SU-DHL-6 (cell line): ENCODE measurements at regions not wholly inside any gene's neighbourhood (a gene's known extent, or its start where the extent isn't known, plus 50 kb on each side); places are given as distances from the start of the nearest gene placed in this dataset.

ENCODE experiments used
- H2AFZ ChIP-seq: fragments of 200-600 bp; sonication (generic); 2 replicates; pipeline ENCODE4 v1.6.1; 2014; ENCODE audit warnings: low read depth, mild to moderate bottlenecking, moderate library complexity, mixed read lengths, antibody characterized with exemption, low read length; ENCODE audit not compliant: severe bottlenecking
- H3F3A ChIP-seq: fragments of 200-600 bp; shearing (Covaris generic); 2 replicates; pipeline ENCODE4 v1.6.0; 2016; ENCODE audit warnings: antibody characterized with exemption, mild to moderate bottlenecking; ENCODE audit not compliant: insufficient read depth
- H3K27ac ChIP-seq: fragments of 200-600 bp; sonication (generic); 2 replicates; pipeline ENCODE4 v1.5.1; 2016; ENCODE audit warnings: low read depth, mild to moderate bottlenecking, low read length, moderate library complexity, mixed read lengths
- H3K27me3 ChIP-seq: fragments of 200-600 bp; sonication (generic), shearing (Covaris generic); 2 replicates; pipeline ENCODE4 v1.6.0; 2014; ENCODE audit warnings: mild to moderate bottlenecking, low read length
- H3K36me3 ChIP-seq: fragments of 200-600 bp; sonication (generic); 2 replicates; pipeline ENCODE4 v1.6.1; 2014; ENCODE audit warnings: mild to moderate bottlenecking, low read length, mixed read lengths
- H3K4me2 ChIP-seq: fragments of 300-600, 200-600 bp; shearing (Covaris generic), sonication (generic); 2 replicates; pipeline ENCODE4 v1.6.0; 2014; ENCODE audit warnings: low read length, low read depth, mild to moderate bottlenecking; ENCODE audit not compliant: poor library complexity, severe bottlenecking
- H3K4me3 ChIP-seq: fragments of 200-600 bp; sonication (generic); 2 replicates; pipeline ENCODE4 v1.5.1; 2014; ENCODE audit warnings: antibody characterized with exemption, low read length, mild to moderate bottlenecking, mixed read lengths; ENCODE audit not compliant: insufficient read depth, poor library complexity, severe bottlenecking
- H3K79me2 ChIP-seq: fragments of 200-600 bp; sonication (generic); 2 replicates; pipeline ENCODE4 v1.6.1; 2014; ENCODE audit warnings: mild to moderate bottlenecking, low read length, moderate library complexity; ENCODE audit not compliant: insufficient read depth
- H3K9ac ChIP-seq: fragments of 200-600 bp; sonication (generic); 2 replicates; pipeline ENCODE4 v1.7.0; 2014; ENCODE audit warnings: mild to moderate bottlenecking, low read length
- H3K9me2 ChIP-seq: fragments of 200-600 bp; sonication (generic); replicated peaks from 2 replicates; pipeline ENCODE4 v1.6.1; 2014; ENCODE audit warnings: low read length; ENCODE audit not compliant: insufficient read depth
- H3K9me3 ChIP-seq: fragments of 200-600 bp; sonication (generic); 2 replicates; pipeline ENCODE4 v1.6.1; 2014; ENCODE audit warnings: low read length, mixed read lengths; ENCODE audit not compliant: insufficient read depth
- H4K20me1 ChIP-seq: fragments of 200-600 bp; sonication (generic); 2 replicates; pipeline ENCODE4 v1.6.1; 2014; ENCODE audit warnings: low read depth, mild to moderate bottlenecking, antibody characterized with exemption, low read length, moderate library complexity, mixed read lengths
- CTCF ChIP-seq: fragments of 200-600 bp; sonication (generic); IDR thresholded peaks from one replicate; pipeline ENCODE4 v1.5.1; 2017; ENCODE audit warnings: antibody characterized with exemption, mild to moderate bottlenecking, low read length, moderate library complexity; ENCODE audit not compliant: insufficient read depth, poor library complexity, severe bottlenecking
- EZH2phosphoT487 ChIP-seq: fragments of 200-600 bp; sonication (generic), shearing (Covaris generic); conservative IDR thresholded peaks from 2 replicates; pipeline ENCODE4 v1.6.1; 2018; ENCODE audit warnings: mild to moderate bottlenecking, antibody characterized with exemption, low read length, moderate library complexity, mixed read lengths

GRCh38 chr9:91082731-91083130 lies 279.0 kb downstream of the AUH start:
- TF ChIP-seq EZH2phosphoT487 (no peak), CTCF (no peak)
- no peaks in the 10 kb centered on the region for H3K27me3 ChIP-seq
- no peak overlapping the region for H3K4me2 ChIP-seq
- no peaks in the 10 kb centered on the region for H4K20me1 ChIP-seq
- no peaks in the 10 kb centered on the region for H3K36me3 ChIP-seq
- H3K9me2 ChIP-seq = no peaks in the 10 kb centered on the region
- H2AFZ ChIP-seq = no peak overlapping the region
- no peaks in the 10 kb centered on the region for H3F3A ChIP-seq
- H3K9me3 ChIP-seq = no peaks in the 10 kb centered on the region
- no peak overlapping the region for H3K9ac ChIP-seq
- no peak overlapping the region for H3K4me3 ChIP-seq
- no peaks in the 10 kb centered on the region for H3K79me2 ChIP-seq
- no peak overlapping the region for H3K27ac ChIP-seq

- Histone ChIP-seq H3K9ac (no peak overlapping the region), H3K9me3 (no peaks in the 10 kb centered on the region), H3K27me3 (no peaks in the 10 kb centered on the region), H4K20me1 (no peaks in the 10 kb centered on the region), H3F3A (no peaks in the 10 kb centered on the region), H2AFZ (no peak overlapping the region), H3K36me3 (no peaks in the 10 kb centered on the region), H3K79me2 (no peaks in the 10 kb centered on the region), H3K9me2 (no peaks in the 10 kb centered on the region), H3K4me2 (no peak overlapping the region), H3K4me3 (no peak overlapping the region), H3K27ac (no peak overlapping the region)
- TF ChIP-seq CTCF = no peak
- TF ChIP-seq EZH2phosphoT487 = no peak
These were observed 276.7 kb downstream of the AUH start for GRCh38 chr9:91084896-91085516.

- no peaks in the 10 kb centered on the region for H3K27me3 ChIP-seq
- H3K9me3 ChIP-seq = no peaks in the 10 kb centered on the region
- H3F3A ChIP-seq = no peaks in the 10 kb centered on the region
- no peaks in the 10 kb centered on the region for H3K79me2 ChIP-seq
- H3K9ac ChIP-seq = no peak overlapping the region
- no peak overlapping the region for H3K4me2 ChIP-seq
- H3K4me3 ChIP-seq = no peak overlapping the region
- H4K20me1 ChIP-seq = no peaks in the 10 kb centered on the region
- no peak overlapping the region for H2AFZ ChIP-seq
- H3K9me2 ChIP-seq = no peaks in the 10 kb centered on the region
- H3K27ac ChIP-seq = no peak overlapping the region
- TF ChIP-seq CTCF = no peak
- no peak for TF ChIP-seq EZH2phosphoT487
- H3K36me3 ChIP-seq = no peaks in the 10 kb centered on the region
These were observed 276.0 kb downstream of the AUH start for GRCh38 chr9:91085517-91086291.
